Right lobe of liver (tissue), 4 donors: ENCODE measurements at regions not wholly inside any gene's neighbourhood (a gene's known extent, or its start where the extent isn't known, plus 50 kb on each side); places are given as distances from the start of the nearest gene placed in this dataset.

Source experiments
- CTCF ChIP-seq, 4 donors: fragments of 200-600 bp in 3 of 4; fragments of 450-650 bp in 1 of 4; IDR thresholded peaks; one replicate each; pipeline versions ENCODE4 v1.5.1 to v1.8.0; 2016 to 2022; ENCODE audit warnings: antibody characterized with exemption in 4 of 4, mild to moderate bottlenecking in 2 of 4
- POLR2A ChIP-seq: fragments of 450-650 bp; IDR thresholded peaks from one replicate; pipeline ENCODE4 v1.6.1; 2017; ENCODE audit warnings: antibody characterized with exemption, mild to moderate bottlenecking
- donor health status: DM: no; HTN: no; CAD: no.
- donor health status: DM: no; HTN: no; CAD: no.
- donor health status: DM: no; HTN: yes; CAD: no.

GRCh38 chr7:97578225-97578624, 153.7 kb upstream of the TAC1 start:
- no peak for TF ChIP-seq CTCF (IDR thresholded peaks at IDR 0.05)
- no peak for TF ChIP-seq POLR2A
